Sigmoid colon (tissue), 6 donors: ENCODE measurements at regions not wholly inside any gene's neighbourhood (a gene's known extent, or its start where the extent isn't known, plus 50 kb on each side); places are given as distances from the start of the nearest gene placed in this dataset.
A peak's percentile ranks its signal among the peaks of the same experiment; 100 is the strongest.

Experiments
- DNase-seq: peaks from one replicate; pipeline ENCODE4 v3.0.0-alpha.2; 2019
- H3K27ac ChIP-seq, 4 donors: fragments of 200-600 bp; sonication (generic); one replicate each; pipeline ENCODE4 v1.5.1; 2016 to 2019; ENCODE audit warnings: mild to moderate bottlenecking in 1 of 4
- H3K27me3 ChIP-seq, 3 donors: fragments of 200-600 bp; sonication (generic); one replicate each; pipeline ENCODE4 v1.5.1; 2019; ENCODE audit warnings: mild to moderate bottlenecking in 1 of 3
- H3K36me3 ChIP-seq, 4 donors: fragments of 200-600 bp; sonication (generic); one replicate each; pipeline ENCODE4 v1.5.1; 2016 to 2019
- H3K4me1 ChIP-seq, 4 donors: fragments of 200-600 bp; sonication (generic); one replicate each; pipeline ENCODE4 v1.5.1; 2017 to 2019
- H3K4me3 ChIP-seq, 4 donors: fragments of 200-600 bp; sonication (generic); one replicate each; pipeline ENCODE4 v1.5.1; 2017 to 2019; ENCODE audit warnings: mild to moderate bottlenecking in 2 of 4, moderate library complexity in 1 of 4
- H3K9me3 ChIP-seq, 4 donors: fragments of 200-600 bp in 3 of 4; sonication (generic) in 3 of 4; one replicate each; pipeline versions ENCODE4 v1.5.1 to v1.6.1; 2013 to 2019
- EP300 ChIP-seq, 4 donors: sonication (generic); formaldehyde crosslinking; IDR thresholded peaks; one replicate each; pipeline ENCODE4 v1.6.1; 2017; ENCODE audit warnings: antibody characterized with exemption in 4 of 4
- POLR2A ChIP-seq, 2 donors: fragments of 450-650 bp; IDR thresholded peaks; one replicate each; pipeline ENCODE4 v1.6.1; 2016; ENCODE audit warnings: antibody characterized with exemption in 2 of 2, mild to moderate bottlenecking in 2 of 2, moderate library complexity in 2 of 2
- POLR2AphosphoS5 ChIP-seq, 4 donors: sonication (generic); formaldehyde crosslinking; IDR thresholded peaks; one replicate each; pipeline ENCODE4 v1.6.1; 2017; ENCODE audit warnings: antibody characterized with exemption in 4 of 4
- WGBS, 2 donors: extraction: QIAGEN DNeasy Blood & Tissue Kit; methylation state at CpG; one replicate each; pipeline ENCODE4 v1.1.7; 2013; 5-methylcytosine and 5-hydroxymethylcytosine counted together
- intact Hi-C: fragments of 100-400 bp; cut with DNase I; formaldehyde crosslinking; loops from one replicate; pipeline ENCODE4 v1.15.1; 2023
- TF ChIP-seq, protein P1 (sequence below), 4 experiments: fragments of 450-650 bp in 3 of 4; fragments of 200-600 bp in 1 of 4; IDR thresholded peaks; one replicate each; pipeline ENCODE4 v1.5.1; 2016 to 2019; ENCODE audit warnings: antibody characterized with exemption in 4 of 4, mild to moderate bottlenecking in 3 of 4, moderate library complexity in 2 of 4
- donor health status: healthy with polysubstance abuse.
- donor health status: healthy.

DNA sequence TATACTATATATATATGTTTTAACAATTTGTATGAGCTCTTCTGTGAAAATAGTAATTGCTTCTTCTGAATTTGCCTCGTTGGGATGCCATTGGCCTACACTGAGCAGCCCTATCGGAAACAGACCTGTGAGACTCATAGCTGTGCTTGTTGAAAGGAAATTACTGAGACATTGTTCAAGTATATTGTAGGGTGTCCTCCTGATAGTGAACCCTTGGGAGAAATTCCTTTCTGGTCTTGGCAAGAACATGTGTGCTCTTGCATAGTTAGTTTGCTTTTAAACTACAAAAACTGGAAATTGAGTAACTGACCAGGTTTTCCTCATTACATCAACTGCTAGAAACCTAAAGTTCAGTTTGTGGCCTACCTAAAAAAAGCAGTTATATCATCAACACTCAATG lies 160.9 kb downstream of the LURAP1L start:
- H3K27ac ChIP-seq, result no peak overlapping the region
- TF ChIP-seq, protein P1, sequence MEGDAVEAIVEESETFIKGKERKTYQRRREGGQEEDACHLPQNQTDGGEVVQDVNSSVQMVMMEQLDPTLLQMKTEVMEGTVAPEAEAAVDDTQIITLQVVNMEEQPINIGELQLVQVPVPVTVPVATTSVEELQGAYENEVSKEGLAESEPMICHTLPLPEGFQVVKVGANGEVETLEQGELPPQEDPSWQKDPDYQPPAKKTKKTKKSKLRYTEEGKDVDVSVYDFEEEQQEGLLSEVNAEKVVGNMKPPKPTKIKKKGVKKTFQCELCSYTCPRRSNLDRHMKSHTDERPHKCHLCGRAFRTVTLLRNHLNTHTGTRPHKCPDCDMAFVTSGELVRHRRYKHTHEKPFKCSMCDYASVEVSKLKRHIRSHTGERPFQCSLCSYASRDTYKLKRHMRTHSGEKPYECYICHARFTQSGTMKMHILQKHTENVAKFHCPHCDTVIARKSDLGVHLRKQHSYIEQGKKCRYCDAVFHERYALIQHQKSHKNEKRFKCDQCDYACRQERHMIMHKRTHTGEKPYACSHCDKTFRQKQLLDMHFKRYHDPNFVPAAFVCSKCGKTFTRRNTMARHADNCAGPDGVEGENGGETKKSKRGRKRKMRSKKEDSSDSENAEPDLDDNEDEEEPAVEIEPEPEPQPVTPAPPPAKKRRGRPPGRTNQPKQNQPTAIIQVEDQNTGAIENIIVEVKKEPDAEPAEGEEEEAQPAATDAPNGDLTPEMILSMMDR (IDR thresholded peaks at IDR 0.05), result no peak
- TF ChIP-seq EP300 (IDR thresholded peaks at IDR 0.05) (no peak), POLR2A (IDR thresholded peaks at IDR 0.05) (no peak), POLR2AphosphoS5 (IDR thresholded peaks at IDR 0.05) (no peak)

DNA sequence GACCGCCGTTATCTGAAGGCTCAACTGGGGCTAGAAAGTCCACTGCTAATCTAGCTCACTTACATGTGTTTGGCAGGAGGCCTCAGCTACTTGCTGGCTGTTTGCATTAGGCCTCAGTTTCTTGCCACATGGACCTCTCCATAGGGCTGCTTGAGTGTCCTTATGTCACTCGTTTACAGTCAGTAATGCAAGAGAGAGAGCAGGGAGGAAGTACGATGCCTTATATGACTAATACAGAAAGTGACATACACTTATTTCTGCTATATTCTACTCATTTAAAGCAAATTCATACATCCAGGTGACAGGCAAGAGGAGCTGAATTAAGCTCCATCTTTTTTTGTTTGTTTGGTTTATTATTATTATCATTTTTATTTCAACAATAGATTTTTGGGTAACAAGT lies 179.6 kb downstream of the LURAP1L start:
- no peaks in the 10 kb centered on the region for H3K27me3 ChIP-seq
- no peaks in the 10 kb centered on the region for H3K36me3 ChIP-seq
- H3K4me3 ChIP-seq, result no peak overlapping the region
- no peak overlapping the region for H3K27ac ChIP-seq
- no peaks in the 10 kb centered on the region for H3K9me3 ChIP-seq
- DNase-seq, result no peak
- H3K4me1 ChIP-seq, result peaks cover 0 to 18% (median 6%) of the 10 kb centered on the region in 4 donors
- TF ChIP-seq POLR2AphosphoS5 (IDR thresholded peaks at IDR 0.05) (no peak), POLR2A (IDR thresholded peaks at IDR 0.05) (no peak), EP300 (IDR thresholded peaks at IDR 0.05) (no peak)
- TF ChIP-seq, protein P1 (IDR thresholded peaks at IDR 0.05), result no peak
- intact Hi-C loops, result no loop called here
- WGBS, 2 donors, result 92 to 93% methylated on average over 4 of the region's 4 CpGs

More for the DNA sequence above, 160.9 kb downstream of the LURAP1L start:
- no peak for DNase-seq
- no peaks in the 10 kb centered on the region for H3K9me3 ChIP-seq
- H3K4me3 ChIP-seq, result no peak overlapping the region
- H3K4me1 ChIP-seq, result no peaks in the 10 kb centered on the region
- H3K27me3 ChIP-seq, result no peaks in the 10 kb centered on the region
- WGBS, 2 donors, result 82 to 92% methylated on average over 2 of the region's 2 CpGs
- intact Hi-C loops, result no loop called here
- H3K36me3 ChIP-seq, result no peaks in the 10 kb centered on the region

DNA sequence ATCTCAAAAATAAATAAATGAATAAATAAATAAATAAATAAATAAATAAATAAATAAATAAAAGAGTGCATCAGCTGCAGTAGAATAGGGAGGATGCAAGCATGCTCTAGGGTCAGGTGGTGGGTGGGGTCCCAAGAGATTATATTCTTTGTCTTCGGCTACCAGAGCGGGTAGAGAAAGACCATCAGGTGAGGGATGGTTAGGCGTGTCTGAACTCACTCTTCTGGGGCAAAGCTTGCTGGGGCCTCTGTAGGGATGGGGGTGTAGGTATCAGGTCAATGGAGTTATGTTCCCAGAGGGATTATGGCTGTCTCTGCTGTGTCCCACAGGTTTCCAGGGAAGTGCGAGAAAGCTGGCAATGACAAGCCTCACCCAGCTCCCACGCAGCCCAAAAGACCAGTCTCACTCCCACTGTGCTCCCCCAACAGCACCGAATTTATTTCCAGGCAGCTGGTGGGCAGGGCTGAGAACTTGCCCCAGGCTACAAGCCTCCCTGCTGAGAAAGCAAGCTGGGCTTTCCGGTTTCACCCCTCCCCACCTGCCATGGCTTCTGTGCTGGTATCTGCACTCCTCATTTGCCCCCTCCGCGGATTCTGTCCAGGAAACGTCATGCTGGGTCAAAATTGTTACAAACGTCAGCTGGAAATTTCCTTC lies 180.8 kb downstream of the LURAP1L start:
- Histone ChIP-seq H3K27me3 (no peaks in the 10 kb centered on the region), H3K4me3 (no peak overlapping the region), H3K27ac (peak overlapping the region; percentile 54 to 83 (median 75)), H3K36me3 (no peaks in the 10 kb centered on the region), H3K4me1 (peaks cover 0 to 19% (median 6%) of the 10 kb centered on the region in 4 donors), H3K9me3 (no peaks in the 10 kb centered on the region)
- DNase-seq, result no peak
- 75 to 84% methylated on average over 11 of the region's 11 CpGs for WGBS, 2 donors
- TF ChIP-seq POLR2AphosphoS5 (IDR thresholded peaks at IDR 0.05) (no peak), EP300 (IDR thresholded peaks at IDR 0.05) (no peak), POLR2A (IDR thresholded peaks at IDR 0.05) (no peak)
- TF ChIP-seq, protein P1 (IDR thresholded peaks at IDR 0.05), result no peak
- intact Hi-C loops, result no loop called here

DNA sequence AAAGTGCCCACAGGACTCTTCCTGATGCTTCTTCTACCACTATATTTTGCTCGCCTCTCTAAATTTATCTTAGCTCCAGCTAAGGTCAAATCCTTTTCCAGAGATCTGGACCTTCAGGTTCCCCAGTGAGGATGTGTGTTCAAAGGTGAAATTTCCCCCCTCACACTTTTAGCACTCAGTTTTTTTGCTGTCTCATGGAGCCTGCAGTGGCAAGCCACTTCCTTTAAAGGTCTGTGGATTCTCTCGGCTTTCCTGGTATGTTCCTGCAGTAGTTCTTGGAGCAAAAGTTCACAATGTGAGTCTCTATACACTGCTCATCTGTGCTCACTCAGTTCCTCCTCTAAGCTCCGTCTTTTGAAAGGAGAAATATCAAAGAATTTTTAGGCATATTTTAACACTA lies 181.4 kb downstream of the LURAP1L start:
- intact Hi-C loops, result no loop called here
- Histone ChIP-seq H3K4me3 (no peak overlapping the region), H3K36me3 (no peaks in the 10 kb centered on the region), H3K4me1 (peaks cover 0 to 25% (median 11%) of the 10 kb centered on the region in 4 donors), H3K27me3 (no peaks in the 10 kb centered on the region), H3K27ac (peak overlapping the region; percentile 54 to 83 (median 75)), H3K9me3 (no peaks in the 10 kb centered on the region)
- no peak for DNase-seq
- TF ChIP-seq POLR2AphosphoS5 (IDR thresholded peaks at IDR 0.05) (peak in 2 of 4 donors; percentile 21 to 31), EP300 (IDR thresholded peaks at IDR 0.05) (no peak)
- WGBS, 2 donors, result 48 to 50% methylated on average over 3 of the region's 3 CpGs

DNA sequence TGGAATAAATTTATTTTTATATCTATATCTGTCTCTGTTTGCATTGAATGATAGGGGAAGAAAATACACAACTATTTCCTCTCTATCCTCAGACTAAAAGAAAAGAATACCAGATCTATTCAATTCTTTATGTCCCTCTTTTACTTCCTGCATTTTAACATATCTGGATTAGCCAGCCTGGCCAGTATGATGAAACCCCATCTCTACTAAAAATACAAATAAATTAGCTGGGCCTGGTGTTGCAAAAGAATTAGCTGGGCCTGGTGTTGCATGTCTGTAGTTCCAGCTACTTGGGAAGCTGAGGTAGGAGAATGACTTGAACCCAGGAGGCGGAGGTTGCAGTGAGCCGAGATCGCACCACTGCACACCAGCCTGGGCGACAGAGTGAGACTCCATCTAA lies 182.0 kb downstream of the LURAP1L start:
- Histone ChIP-seq H3K27me3 (no peaks in the 10 kb centered on the region), H3K4me3 (no peak overlapping the region), H3K4me1 (peaks cover 0 to 28% (median 12%) of the 10 kb centered on the region in 4 donors), H3K36me3 (no peaks in the 10 kb centered on the region), H3K27ac (peak overlapping the region; percentile 54 to 83 (median 75)), H3K9me3 (no peaks in the 10 kb centered on the region)
- no peak for DNase-seq
- 93 to 98% methylated on average over 4 of the region's 4 CpGs for WGBS, 2 donors
- intact Hi-C loops, result no loop called here
- TF ChIP-seq POLR2AphosphoS5 (IDR thresholded peaks at IDR 0.05), result no peak
- TF ChIP-seq POLR2A (IDR thresholded peaks at IDR 0.05), result no peak
- no peak for TF ChIP-seq EP300 (IDR thresholded peaks at IDR 0.05)
- TF ChIP-seq, protein P1 (IDR thresholded peaks at IDR 0.05), result no peak
